ENCODE measurements at regions not wholly inside any gene's neighbourhood (a gene's known extent, or its start where the extent isn't known, plus 50 kb on each side); places are given as distances from the start of the nearest gene placed in this dataset.

DNA sequence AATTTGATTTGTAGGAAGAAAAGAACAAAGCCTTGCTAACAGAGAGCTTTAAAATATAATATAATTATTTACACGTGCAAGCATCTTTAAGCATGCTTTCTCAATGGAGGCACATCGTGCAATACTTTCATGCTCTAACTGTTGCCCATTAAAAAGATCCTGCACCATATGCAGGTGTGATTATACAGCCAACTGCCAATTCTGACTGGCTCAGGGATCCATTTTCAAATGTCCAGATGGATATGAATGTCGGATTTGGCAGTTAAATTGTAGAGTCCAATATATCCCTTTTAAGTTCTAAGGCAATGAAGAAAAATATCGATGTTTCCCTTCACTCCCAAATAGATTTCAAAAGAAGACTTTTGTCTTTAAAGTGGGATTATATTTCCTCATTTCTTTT, 416.4 kb upstream of the CD180 start:
- intact Hi-C loops (cut with DNase I): no loop called here
- Histone ChIP-seq H3K27me3 (no peaks in the 10 kb centered on the region), H3K36me3 (no peaks in the 10 kb centered on the region), H3K27ac (no peak overlapping the region), H3K4me3 (no peak overlapping the region), H3K4me1 (ENCODE audit: insufficient read depth) (no peaks in the 10 kb centered on the region), H3K9me3 (no peaks in the 10 kb centered on the region)
- 82 to 93% (median 90%) methylated on average over 4 of the region's 4 CpGs for WGBS, 3 donors
- no peak for DNase-seq
- TF ChIP-seq POLR2A (IDR thresholded peaks at IDR 0.05) (no peak), EP300 (IDR thresholded peaks at IDR 0.05) (no peak)
- TF ChIP-seq, protein P1, sequence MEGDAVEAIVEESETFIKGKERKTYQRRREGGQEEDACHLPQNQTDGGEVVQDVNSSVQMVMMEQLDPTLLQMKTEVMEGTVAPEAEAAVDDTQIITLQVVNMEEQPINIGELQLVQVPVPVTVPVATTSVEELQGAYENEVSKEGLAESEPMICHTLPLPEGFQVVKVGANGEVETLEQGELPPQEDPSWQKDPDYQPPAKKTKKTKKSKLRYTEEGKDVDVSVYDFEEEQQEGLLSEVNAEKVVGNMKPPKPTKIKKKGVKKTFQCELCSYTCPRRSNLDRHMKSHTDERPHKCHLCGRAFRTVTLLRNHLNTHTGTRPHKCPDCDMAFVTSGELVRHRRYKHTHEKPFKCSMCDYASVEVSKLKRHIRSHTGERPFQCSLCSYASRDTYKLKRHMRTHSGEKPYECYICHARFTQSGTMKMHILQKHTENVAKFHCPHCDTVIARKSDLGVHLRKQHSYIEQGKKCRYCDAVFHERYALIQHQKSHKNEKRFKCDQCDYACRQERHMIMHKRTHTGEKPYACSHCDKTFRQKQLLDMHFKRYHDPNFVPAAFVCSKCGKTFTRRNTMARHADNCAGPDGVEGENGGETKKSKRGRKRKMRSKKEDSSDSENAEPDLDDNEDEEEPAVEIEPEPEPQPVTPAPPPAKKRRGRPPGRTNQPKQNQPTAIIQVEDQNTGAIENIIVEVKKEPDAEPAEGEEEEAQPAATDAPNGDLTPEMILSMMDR (IDR thresholded peaks at IDR 0.05): no peak

- no peaks in the 10 kb centered on the region for H3K36me3 ChIP-seq
- no peak for TF ChIP-seq EP300 (IDR thresholded peaks at IDR 0.05)
- no peak for TF ChIP-seq POLR2A (IDR thresholded peaks at IDR 0.05)
- TF ChIP-seq, protein P1 (IDR thresholded peaks at IDR 0.05): no peak
- no peak overlapping the region for H3K4me3 ChIP-seq
- no peaks in the 10 kb centered on the region for H3K9me3 ChIP-seq
- no peaks in the 10 kb centered on the region for H3K27me3 ChIP-seq
- WGBS, 3 donors: 93 to 94% (median 93%) methylated on average over 6 of the region's 6 CpGs
- intact Hi-C loops (cut with DNase I): no loop called here
- H3K27ac ChIP-seq: no peak overlapping the region
- H3K4me1 ChIP-seq (ENCODE audit: insufficient read depth): no peaks in the 10 kb centered on the region
- no peak for DNase-seq
Measured at GRCh38 chr5:67610186-67610912, 413.8 kb upstream of the CD180 start.

- no peak overlapping the region for H3K27ac ChIP-seq
- H3K4me3 ChIP-seq: no peak overlapping the region
- no peaks in the 10 kb centered on the region for H3K36me3 ChIP-seq
- intact Hi-C loops (cut with DNase I): no loop called here
- WGBS, 3 donors: 91 to 95% (median 91%) methylated on average over 5 of the region's 5 CpGs
- H3K9me3 ChIP-seq: no peaks in the 10 kb centered on the region
- H3K4me1 ChIP-seq (ENCODE audit: insufficient read depth): no peaks in the 10 kb centered on the region
- H3K27me3 ChIP-seq: no peaks in the 10 kb centered on the region
- DNase-seq: no peak
- TF ChIP-seq, protein P1 (IDR thresholded peaks at IDR 0.05): no peak
- TF ChIP-seq POLR2A (IDR thresholded peaks at IDR 0.05) (no peak), EP300 (IDR thresholded peaks at IDR 0.05) (no peak)
Measured at GRCh38 chr5:67607958-67608357, 411.4 kb upstream of the CD180 start.

GRCh38 chr5:67606586-67606947, 410.0 kb upstream of the CD180 start:
- TF ChIP-seq, protein P1 (IDR thresholded peaks at IDR 0.05): no peak
- TF ChIP-seq POLR2A (IDR thresholded peaks at IDR 0.05) (no peak), EP300 (IDR thresholded peaks at IDR 0.05) (no peak)

More at GRCh38 chr5:67606586-67606947, 410.0 kb upstream of the CD180 start:
- no peaks in the 10 kb centered on the region for H3K4me1 ChIP-seq (ENCODE audit: insufficient read depth)
- 92 to 96% (median 94%) methylated on average over 2 of the region's 2 CpGs for WGBS, 3 donors
- H3K4me3 ChIP-seq: no peak overlapping the region
- intact Hi-C loops (cut with DNase I): no loop called here
- H3K27ac ChIP-seq: no peak overlapping the region
- H3K9me3 ChIP-seq: no peaks in the 10 kb centered on the region
- no peak for DNase-seq
- no peaks in the 10 kb centered on the region for H3K36me3 ChIP-seq
- no peaks in the 10 kb centered on the region for H3K27me3 ChIP-seq
